WTC11 (cell line): ENCODE measurements at regions not wholly inside any gene's neighbourhood (a gene's known extent, or its start where the extent isn't known, plus 50 kb on each side); places are given as distances from the start of the nearest gene placed in this dataset.

Source experiments
- AR ChIP-seq: fragments of 250-450 bp; sonication (Bioruptor Pico); IDR thresholded peaks from 2 replicates; pipeline ENCODE4 v1.9.0; 2021; ENCODE audit warnings: mild to moderate bottlenecking
- CREB1 ChIP-seq: sonication (generic); formaldehyde crosslinking; IDR thresholded peaks from 2 replicates; pipeline ENCODE4 v1.8.0; 2023; ENCODE audit warnings: mild to moderate bottlenecking, missing genetic modification reagents
- FOXP1 ChIP-seq: sonication (generic); formaldehyde crosslinking; IDR thresholded peaks from 2 replicates; pipeline ENCODE4 v1.8.0; 2022; ENCODE audit warnings: missing genetic modification reagents, mild to moderate bottlenecking, moderate library complexity, borderline replicate concordance
- NR2C2 ChIP-seq: sonication (generic); formaldehyde crosslinking; IDR thresholded peaks from 2 replicates; pipeline ENCODE4 v1.8.0; 2022; ENCODE audit warnings: mild to moderate bottlenecking, missing genetic modification reagents
- PREB ChIP-seq: sonication (generic); formaldehyde crosslinking; IDR thresholded peaks from 2 replicates; pipeline ENCODE4 v1.8.1; 2022; ENCODE audit warnings: mild to moderate bottlenecking, missing genetic modification reagents, moderate library complexity, borderline replicate concordance
- TF ChIP-seq, protein P1 (sequence below): fragments of 200-600 bp; IDR thresholded peaks from 2 replicates; pipeline ENCODE4 v1.8.0; 2022; ENCODE audit warnings: antibody characterized with exemption
- TF ChIP-seq, protein P2 (sequence below): sonication (generic); formaldehyde crosslinking; IDR thresholded peaks from 2 replicates; pipeline ENCODE4 v1.8.0; 2022; ENCODE audit warnings: mild to moderate bottlenecking, missing genetic modification reagents
- TF ChIP-seq, protein P3 (sequence below): sonication (generic); formaldehyde crosslinking; IDR thresholded peaks from 2 replicates; pipeline ENCODE4 v1.8.0; 2022; ENCODE audit warnings: mild to moderate bottlenecking, missing genetic modification reagents
- TF ChIP-seq, protein P4 (sequence below): sonication (generic); formaldehyde crosslinking; IDR thresholded peaks from 2 replicates; pipeline ENCODE4 v1.8.1; 2023; ENCODE audit warnings: mild to moderate bottlenecking, missing genetic modification reagents, borderline replicate concordance
- TF ChIP-seq, protein P5 (sequence below): sonication (generic); formaldehyde crosslinking; conservative IDR thresholded peaks from 2 replicates; pipeline ENCODE4 v1.8.1; 2022; ENCODE audit warnings: mild to moderate bottlenecking, missing genetic modification reagents

DNA sequence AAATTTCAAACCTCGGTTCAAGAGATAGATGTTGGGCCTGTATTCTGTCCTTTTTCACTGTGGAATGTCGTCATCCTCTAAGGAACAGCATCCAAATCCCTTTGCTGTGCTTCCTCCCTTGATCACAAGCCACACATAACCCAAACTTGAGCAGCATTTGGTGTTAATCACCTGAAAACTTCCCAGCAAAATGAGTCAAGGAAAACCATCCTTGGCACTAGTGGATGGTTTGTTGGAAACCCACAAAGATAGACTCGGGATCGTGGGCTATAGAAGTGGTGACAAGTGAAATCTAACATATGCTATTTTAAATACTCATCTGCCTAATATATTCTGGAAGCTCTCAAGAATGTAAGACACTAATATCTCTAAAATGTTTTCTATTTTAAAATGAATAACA is 459.1 kb downstream of the SETD4 start:
- TF ChIP-seq, protein P1, sequence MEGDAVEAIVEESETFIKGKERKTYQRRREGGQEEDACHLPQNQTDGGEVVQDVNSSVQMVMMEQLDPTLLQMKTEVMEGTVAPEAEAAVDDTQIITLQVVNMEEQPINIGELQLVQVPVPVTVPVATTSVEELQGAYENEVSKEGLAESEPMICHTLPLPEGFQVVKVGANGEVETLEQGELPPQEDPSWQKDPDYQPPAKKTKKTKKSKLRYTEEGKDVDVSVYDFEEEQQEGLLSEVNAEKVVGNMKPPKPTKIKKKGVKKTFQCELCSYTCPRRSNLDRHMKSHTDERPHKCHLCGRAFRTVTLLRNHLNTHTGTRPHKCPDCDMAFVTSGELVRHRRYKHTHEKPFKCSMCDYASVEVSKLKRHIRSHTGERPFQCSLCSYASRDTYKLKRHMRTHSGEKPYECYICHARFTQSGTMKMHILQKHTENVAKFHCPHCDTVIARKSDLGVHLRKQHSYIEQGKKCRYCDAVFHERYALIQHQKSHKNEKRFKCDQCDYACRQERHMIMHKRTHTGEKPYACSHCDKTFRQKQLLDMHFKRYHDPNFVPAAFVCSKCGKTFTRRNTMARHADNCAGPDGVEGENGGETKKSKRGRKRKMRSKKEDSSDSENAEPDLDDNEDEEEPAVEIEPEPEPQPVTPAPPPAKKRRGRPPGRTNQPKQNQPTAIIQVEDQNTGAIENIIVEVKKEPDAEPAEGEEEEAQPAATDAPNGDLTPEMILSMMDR: no peak
- TF ChIP-seq, protein P2, sequence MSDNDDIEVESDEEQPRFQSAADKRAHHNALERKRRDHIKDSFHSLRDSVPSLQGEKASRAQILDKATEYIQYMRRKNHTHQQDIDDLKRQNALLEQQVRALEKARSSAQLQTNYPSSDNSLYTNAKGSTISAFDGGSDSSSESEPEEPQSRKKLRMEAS (CRISPR knock-in tag): no peak
- TF ChIP-seq, protein P3, sequence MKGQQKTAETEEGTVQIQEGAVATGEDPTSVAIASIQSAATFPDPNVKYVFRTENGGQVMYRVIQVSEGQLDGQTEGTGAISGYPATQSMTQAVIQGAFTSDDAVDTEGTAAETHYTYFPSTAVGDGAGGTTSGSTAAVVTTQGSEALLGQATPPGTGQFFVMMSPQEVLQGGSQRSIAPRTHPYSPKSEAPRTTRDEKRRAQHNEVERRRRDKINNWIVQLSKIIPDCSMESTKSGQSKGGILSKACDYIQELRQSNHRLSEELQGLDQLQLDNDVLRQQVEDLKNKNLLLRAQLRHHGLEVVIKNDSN: no peak
- TF ChIP-seq NR2C2 (CRISPR knock-in tag) (no peak), PREB (CRISPR knock-in tag) (no peak), FOXP1 (CRISPR knock-in tag) (no peak), CREB1 (CRISPR knock-in tag) (no peak), AR (no peak)
- TF ChIP-seq, protein P4, sequence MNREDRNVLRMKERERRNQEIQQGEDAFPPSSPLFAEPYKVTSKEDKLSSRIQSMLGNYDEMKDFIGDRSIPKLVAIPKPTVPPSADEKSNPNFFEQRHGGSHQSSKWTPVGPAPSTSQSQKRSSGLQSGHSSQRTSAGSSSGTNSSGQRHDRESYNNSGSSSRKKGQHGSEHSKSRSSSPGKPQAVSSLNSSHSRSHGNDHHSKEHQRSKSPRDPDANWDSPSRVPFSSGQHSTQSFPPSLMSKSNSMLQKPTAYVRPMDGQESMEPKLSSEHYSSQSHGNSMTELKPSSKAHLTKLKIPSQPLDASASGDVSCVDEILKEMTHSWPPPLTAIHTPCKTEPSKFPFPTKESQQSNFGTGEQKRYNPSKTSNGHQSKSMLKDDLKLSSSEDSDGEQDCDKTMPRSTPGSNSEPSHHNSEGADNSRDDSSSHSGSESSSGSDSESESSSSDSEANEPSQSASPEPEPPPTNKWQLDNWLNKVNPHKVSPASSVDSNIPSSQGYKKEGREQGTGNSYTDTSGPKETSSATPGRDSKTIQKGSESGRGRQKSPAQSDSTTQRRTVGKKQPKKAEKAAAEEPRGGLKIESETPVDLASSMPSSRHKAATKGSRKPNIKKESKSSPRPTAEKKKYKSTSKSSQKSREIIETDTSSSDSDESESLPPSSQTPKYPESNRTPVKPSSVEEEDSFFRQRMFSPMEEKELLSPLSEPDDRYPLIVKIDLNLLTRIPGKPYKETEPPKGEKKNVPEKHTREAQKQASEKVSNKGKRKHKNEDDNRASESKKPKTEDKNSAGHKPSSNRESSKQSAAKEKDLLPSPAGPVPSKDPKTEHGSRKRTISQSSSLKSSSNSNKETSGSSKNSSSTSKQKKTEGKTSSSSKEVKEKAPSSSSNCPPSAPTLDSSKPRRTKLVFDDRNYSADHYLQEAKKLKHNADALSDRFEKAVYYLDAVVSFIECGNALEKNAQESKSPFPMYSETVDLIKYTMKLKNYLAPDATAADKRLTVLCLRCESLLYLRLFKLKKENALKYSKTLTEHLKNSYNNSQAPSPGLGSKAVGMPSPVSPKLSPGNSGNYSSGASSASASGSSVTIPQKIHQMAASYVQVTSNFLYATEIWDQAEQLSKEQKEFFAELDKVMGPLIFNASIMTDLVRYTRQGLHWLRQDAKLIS: no peak
- TF ChIP-seq, protein P5, sequence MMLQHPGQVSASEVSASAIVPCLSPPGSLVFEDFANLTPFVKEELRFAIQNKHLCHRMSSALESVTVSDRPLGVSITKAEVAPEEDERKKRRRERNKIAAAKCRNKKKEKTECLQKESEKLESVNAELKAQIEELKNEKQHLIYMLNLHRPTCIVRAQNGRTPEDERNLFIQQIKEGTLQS (CRISPR knock-in tag): no peak
